ENCODE measurements at regions not wholly inside any gene's neighbourhood (a gene's known extent, or its start where the extent isn't known, plus 50 kb on each side); places are given as distances from the start of the nearest gene placed in this dataset.

DNA sequence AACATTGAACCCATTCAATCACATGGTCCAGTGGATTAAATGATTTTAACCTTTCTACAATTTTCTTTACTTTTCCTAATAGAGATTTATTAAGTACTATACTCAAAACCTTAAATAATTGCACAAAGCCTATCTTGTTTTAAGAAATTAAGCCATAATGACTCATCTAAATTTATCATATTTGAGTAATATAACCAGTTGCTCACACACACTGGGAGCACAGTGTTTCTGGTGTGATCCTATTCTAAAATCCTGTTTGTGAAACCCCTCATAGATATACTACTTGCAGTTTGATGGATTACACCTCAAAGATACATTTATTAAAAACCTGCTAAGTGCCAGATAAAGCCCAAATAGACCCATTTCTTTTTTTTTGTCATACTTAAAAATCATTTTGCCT is 668.3 kb upstream of the CDH18 start:
- FAIRE-seq (no peak), ATAC-seq (no peak)

GRCh38 chr5:20655211-20655610 is 667.2 kb upstream of the CDH18 start:
- no peak for FAIRE-seq
- no peaks in the 10 kb centered on the region for H3K27me3 ChIP-seq
- intact Hi-C loops (cut with DNase I): no loop called here
- H3K4me3 ChIP-seq: no peak overlapping the region
- WGBS, 2 donors: 78 to 82% methylated on average over 4 of the region's 4 CpGs
- H3K27ac ChIP-seq: no peak overlapping the region
- no peak for TF ChIP-seq CTCF (IDR thresholded peaks at IDR 0.05)
- H3K9me3 ChIP-seq: no peaks in the 10 kb centered on the region
- no peaks in the 10 kb centered on the region for H3K36me3 ChIP-seq
- no peaks in the 10 kb centered on the region for H3K4me1 ChIP-seq
- no peak for DNase-seq
- ATAC-seq: no peak

More for the DNA sequence above, 668.3 kb upstream of the CDH18 start:
- Histone ChIP-seq H3K4me1 (no peaks in the 10 kb centered on the region), H3K9me3 (no peaks in the 10 kb centered on the region), H3K4me3 (no peak overlapping the region), H3K27me3 (no peaks in the 10 kb centered on the region), H3K36me3 (no peaks in the 10 kb centered on the region), H3K27ac (no peak overlapping the region)
- intact Hi-C loops (cut with DNase I): no loop called here
- DNase-seq: no peak
- no peak for TF ChIP-seq CTCF (IDR thresholded peaks at IDR 0.05)

DNA sequence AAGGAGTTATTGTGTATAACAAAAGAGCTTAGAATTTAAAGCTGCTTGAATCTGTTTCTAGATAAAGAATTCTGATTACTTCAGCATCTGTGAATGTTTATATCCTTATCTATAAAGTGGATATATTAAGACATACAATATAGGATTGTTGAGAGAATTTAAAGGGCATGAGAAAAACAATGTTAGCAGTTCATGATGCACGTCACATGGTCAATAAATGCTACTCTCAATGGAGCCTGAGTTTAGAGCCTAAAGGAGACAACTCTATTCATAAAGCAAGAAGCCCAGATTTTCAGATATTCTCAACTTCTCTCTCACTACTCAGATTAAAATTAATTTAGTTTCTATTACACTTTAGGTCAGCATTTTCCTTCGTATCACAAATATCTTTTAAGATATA is 666.7 kb upstream of the CDH18 start:
- 52 to 70% methylated on average over 2 of the region's 2 CpGs for WGBS, 2 donors
- intact Hi-C loops (cut with DNase I): no loop called here
- no peak for FAIRE-seq
- DNase-seq: no peak
- no peak for ATAC-seq
- H3K36me3 ChIP-seq: no peaks in the 10 kb centered on the region
- no peak for TF ChIP-seq CTCF (IDR thresholded peaks at IDR 0.05)
- H3K4me3 ChIP-seq: no peak overlapping the region
- H3K27me3 ChIP-seq: no peaks in the 10 kb centered on the region
- no peaks in the 10 kb centered on the region for H3K4me1 ChIP-seq
- no peak overlapping the region for H3K27ac ChIP-seq
- no peaks in the 10 kb centered on the region for H3K9me3 ChIP-seq

DNA sequence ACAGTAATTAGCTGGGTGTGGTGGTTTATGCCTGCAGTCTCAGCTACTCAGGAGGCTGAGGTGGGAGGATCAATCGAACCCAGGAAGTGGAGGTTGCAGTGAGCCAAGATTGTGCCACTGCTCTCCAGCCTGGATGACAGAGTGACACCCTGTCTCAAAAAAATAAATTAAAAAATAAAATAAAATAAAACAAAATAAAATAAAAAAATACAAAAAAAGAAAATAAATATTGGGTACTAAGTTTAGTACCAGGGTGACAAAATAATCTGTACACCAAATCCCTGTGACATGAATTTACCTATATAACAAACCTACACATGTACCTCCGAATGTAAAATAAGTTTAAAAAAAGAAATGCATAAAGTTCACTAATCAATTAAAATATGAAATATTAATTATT is 666.0 kb upstream of the CDH18 start:
- no peak for TF ChIP-seq CTCF (IDR thresholded peaks at IDR 0.05)
- intact Hi-C loops (cut with DNase I): no loop called here
- no peaks in the 10 kb centered on the region for H3K9me3 ChIP-seq
- no peaks in the 10 kb centered on the region for H3K4me1 ChIP-seq
- H3K27ac ChIP-seq: no peak overlapping the region
- ATAC-seq (no peak), FAIRE-seq (no peak), DNase-seq (no peak)
- H3K4me3 ChIP-seq: no peak overlapping the region
- H3K27me3 ChIP-seq: no peaks in the 10 kb centered on the region
- 66 to 77% methylated on average over 2 of the region's 2 CpGs for WGBS, 2 donors
- H3K36me3 ChIP-seq: no peaks in the 10 kb centered on the region

DNA sequence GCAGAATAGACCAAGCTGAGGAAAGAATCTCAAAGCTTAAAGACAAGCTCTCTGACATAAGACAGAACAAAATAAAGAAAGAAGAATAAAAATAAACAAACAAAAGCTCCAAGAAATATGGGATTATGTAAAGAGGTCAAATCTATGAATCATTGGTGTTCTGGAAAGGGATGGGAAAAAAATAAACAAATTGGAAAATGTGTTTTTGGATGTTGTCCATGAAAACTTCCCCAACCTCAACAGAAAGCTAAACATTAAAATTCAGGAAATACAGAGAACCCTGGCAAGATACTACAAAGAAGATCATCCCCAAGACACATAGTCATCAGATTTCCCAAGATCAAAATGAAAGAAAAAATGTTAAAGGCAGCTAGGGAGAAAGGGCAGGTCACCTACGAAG is 662.0 kb upstream of the CDH18 start:
- Histone ChIP-seq H3K36me3 (no peaks in the 10 kb centered on the region), H3K27me3 (no peaks in the 10 kb centered on the region), H3K4me3 (no peak overlapping the region), H3K27ac (no peak overlapping the region), H3K9me3 (no peaks in the 10 kb centered on the region), H3K4me1 (no peaks in the 10 kb centered on the region)
- no peak for ATAC-seq
- FAIRE-seq: no peak
- 27 to 66% methylated on average over 1 of the region's 1 CpG for WGBS, 2 donors
- TF ChIP-seq CTCF (IDR thresholded peaks at IDR 0.05): no peak
- intact Hi-C loops (cut with DNase I): no loop called here
- DNase-seq: no peak
